ENCODE measurements at regions not wholly inside any gene's neighbourhood (a gene's known extent, or its start where the extent isn't known, plus 50 kb on each side); places are given as distances from the start of the nearest gene placed in this dataset.
A peak's percentile ranks its signal among the peaks of the same experiment; 100 is the strongest.

DNA sequence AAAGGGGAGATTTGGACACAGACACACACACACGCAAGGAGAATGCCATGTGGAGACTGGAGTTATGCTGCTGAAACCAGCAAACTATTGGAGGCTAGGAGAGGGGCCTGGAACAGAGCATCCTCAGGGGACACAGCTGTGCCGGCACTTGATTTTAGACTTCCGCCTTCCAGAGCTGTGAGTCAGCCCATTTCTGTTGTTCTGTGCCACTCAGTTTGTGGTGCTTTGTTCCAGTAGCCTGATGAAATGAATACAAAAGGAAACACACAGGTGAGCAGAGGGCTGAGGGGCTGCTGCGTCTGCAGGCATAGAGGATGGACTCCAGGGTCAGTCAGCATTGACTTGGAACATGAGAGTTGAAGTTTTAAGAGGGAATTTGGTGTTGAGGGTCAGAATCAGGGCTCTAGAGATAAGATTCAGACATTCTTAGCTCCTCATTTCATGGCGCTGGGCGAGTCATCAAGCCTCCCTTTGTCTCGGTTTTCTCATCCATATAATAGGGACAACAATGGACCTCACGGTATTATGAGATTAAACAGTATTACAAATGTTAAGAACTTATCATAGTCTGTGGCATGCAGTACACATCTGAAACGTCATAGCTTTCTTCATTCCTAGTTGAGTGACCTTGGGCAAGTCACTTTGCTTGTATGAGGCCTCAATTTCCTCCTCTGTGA is 191.0 kb downstream of the MIAT start:
- no peak overlapping the region for H3K4me2 ChIP-seq (ENCODE audit: low read length)
- no peaks in the 10 kb centered on the region for H3K9me3 ChIP-seq (replicated peaks; ENCODE audit: low read length)
- H3K9ac ChIP-seq (ENCODE audit: low read depth, low read length): no peak overlapping the region
- H3K36me3 ChIP-seq (ENCODE audit: insufficient read depth, low read length): no peaks in the 10 kb centered on the region
- H3K4me1 ChIP-seq (ENCODE audit: control insufficient read depth, insufficient read depth, low read length): no peaks in the 10 kb centered on the region
- no peak overlapping the region for H3K4me3 ChIP-seq (ENCODE audit: low read length)
- H3K27me3 ChIP-seq (ENCODE audit: control insufficient read depth, insufficient read depth, low read length): peaks cover 15% of the 10 kb centered on the region

GRCh38 chr22:26849575-26849974 is 192.2 kb downstream of the MIAT start:
- Histone ChIP-seq H3K9me3 (replicated peaks; ENCODE audit: low read length) (no peaks in the 10 kb centered on the region), H3K4me1 (ENCODE audit: control insufficient read depth, insufficient read depth, low read length) (no peaks in the 10 kb centered on the region), H3K36me3 (ENCODE audit: insufficient read depth, low read length) (no peaks in the 10 kb centered on the region)

DNA sequence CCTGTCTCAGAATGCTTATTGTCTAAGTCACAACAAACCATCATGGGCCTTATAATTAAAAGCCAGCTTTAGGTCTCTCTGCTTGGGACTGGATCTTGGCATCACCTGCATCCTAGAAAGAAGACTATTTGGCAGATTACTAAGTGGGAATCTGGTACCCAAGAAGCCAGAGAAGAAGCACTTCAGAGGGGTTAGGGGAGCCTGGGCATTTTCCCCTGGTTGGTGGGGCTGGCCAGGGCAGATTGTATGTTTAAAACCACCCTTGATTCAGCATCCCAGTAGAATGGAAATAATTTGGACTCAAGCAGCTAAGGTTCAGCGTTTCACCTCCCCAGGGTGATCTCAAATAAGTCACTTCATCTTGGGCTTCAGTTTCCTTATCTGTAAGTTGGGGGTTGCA is 193.7 kb downstream of the MIAT start:
- Histone ChIP-seq H3K4me1 (ENCODE audit: control insufficient read depth, insufficient read depth, low read length) (no peaks in the 10 kb centered on the region), H3K27me3 (ENCODE audit: control insufficient read depth, insufficient read depth, low read length) (peaks cover 26% of the 10 kb centered on the region), H3K4me3 (ENCODE audit: low read length) (no peak overlapping the region), H3K4me2 (ENCODE audit: low read length) (no peak overlapping the region), H3K9me3 (replicated peaks; ENCODE audit: low read length) (no peaks in the 10 kb centered on the region), H3K36me3 (ENCODE audit: insufficient read depth, low read length) (no peaks in the 10 kb centered on the region), H3K9ac (ENCODE audit: low read depth, low read length) (no peak overlapping the region)

More at GRCh38 chr22:26849575-26849974, 192.2 kb downstream of the MIAT start:
- Histone ChIP-seq H3K4me3 (ENCODE audit: low read length) (no peak overlapping the region), H3K4me2 (ENCODE audit: low read length) (no peak overlapping the region), H3K27me3 (ENCODE audit: control insufficient read depth, insufficient read depth, low read length) (peaks cover 25% of the 10 kb centered on the region), H3K9ac (ENCODE audit: low read depth, low read length) (no peak overlapping the region)

- H3K4me3 ChIP-seq (ENCODE audit: low read length): no peak overlapping the region
- no peak overlapping the region for H3K9ac ChIP-seq (ENCODE audit: low read depth, low read length)
- H3K27me3 ChIP-seq (ENCODE audit: control insufficient read depth, insufficient read depth, low read length): peaks cover 37% of the 10 kb centered on the region
- H3K9me3 ChIP-seq (replicated peaks; ENCODE audit: low read length): no peaks in the 10 kb centered on the region
- no peaks in the 10 kb centered on the region for H3K36me3 ChIP-seq (ENCODE audit: insufficient read depth, low read length)
- no peaks in the 10 kb centered on the region for H3K4me1 ChIP-seq (ENCODE audit: control insufficient read depth, insufficient read depth, low read length)
- no peak overlapping the region for H3K4me2 ChIP-seq (ENCODE audit: low read length)
Measured at GRCh38 chr22:26852176-26852575, 194.8 kb downstream of the MIAT start.

DNA sequence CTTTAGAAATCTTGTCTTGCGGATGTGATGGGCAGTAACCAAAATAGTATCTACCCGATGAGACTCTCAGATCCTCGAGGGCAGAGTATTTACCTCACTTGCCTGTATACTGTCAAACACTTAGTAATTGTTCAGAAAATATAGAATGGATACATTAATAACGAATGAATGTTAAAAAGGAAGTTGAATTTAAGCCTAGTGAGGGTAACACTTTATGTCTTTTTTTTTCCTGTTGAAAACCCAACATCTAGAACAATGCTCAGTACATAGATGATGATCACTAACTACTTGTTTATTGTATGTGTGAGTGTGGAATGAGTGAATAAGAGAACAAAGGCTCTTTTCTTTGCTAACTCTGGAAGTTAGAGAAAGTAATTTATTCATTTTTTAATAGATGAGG is 195.7 kb downstream of the MIAT start:
- Histone ChIP-seq H3K36me3 (ENCODE audit: insufficient read depth, low read length) (no peaks in the 10 kb centered on the region), H3K9me3 (replicated peaks; ENCODE audit: low read length) (no peaks in the 10 kb centered on the region), H3K4me2 (ENCODE audit: low read length) (no peak overlapping the region), H3K27me3 (ENCODE audit: control insufficient read depth, insufficient read depth, low read length) (peaks cover 45% of the 10 kb centered on the region), H3K9ac (ENCODE audit: low read depth, low read length) (no peak overlapping the region), H3K4me3 (ENCODE audit: low read length) (no peak overlapping the region), H3K4me1 (ENCODE audit: control insufficient read depth, insufficient read depth, low read length) (no peaks in the 10 kb centered on the region)

DNA sequence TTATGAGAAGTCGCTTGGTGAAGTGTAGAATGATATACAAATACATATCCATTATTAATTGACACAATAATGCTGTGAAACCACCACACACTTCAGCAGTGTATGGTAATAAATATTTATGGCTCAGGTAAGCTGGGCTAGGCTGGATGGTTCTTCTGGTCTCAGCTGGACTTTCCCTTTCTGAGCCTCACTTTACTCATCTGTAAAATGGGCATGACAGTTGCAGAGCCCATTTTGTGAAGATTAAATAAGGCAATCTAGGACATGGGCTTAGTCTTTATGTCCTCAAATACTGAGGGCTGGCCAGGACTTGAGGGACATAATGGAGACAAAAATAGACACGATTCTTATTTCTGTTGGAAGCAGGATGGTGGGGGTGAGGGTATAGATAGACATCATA is 196.1 kb downstream of the MIAT start:
- no peak overlapping the region for H3K4me3 ChIP-seq (ENCODE audit: low read length)
- no peaks in the 10 kb centered on the region for H3K4me1 ChIP-seq (ENCODE audit: control insufficient read depth, insufficient read depth, low read length)
- peaks cover 47% of the 10 kb centered on the region for H3K27me3 ChIP-seq (ENCODE audit: control insufficient read depth, insufficient read depth, low read length)
- no peak overlapping the region for H3K4me2 ChIP-seq (ENCODE audit: low read length)
- H3K36me3 ChIP-seq (ENCODE audit: insufficient read depth, low read length): no peaks in the 10 kb centered on the region
- no peak overlapping the region for H3K9ac ChIP-seq (ENCODE audit: low read depth, low read length)
- H3K9me3 ChIP-seq (replicated peaks; ENCODE audit: low read length): no peaks in the 10 kb centered on the region

DNA sequence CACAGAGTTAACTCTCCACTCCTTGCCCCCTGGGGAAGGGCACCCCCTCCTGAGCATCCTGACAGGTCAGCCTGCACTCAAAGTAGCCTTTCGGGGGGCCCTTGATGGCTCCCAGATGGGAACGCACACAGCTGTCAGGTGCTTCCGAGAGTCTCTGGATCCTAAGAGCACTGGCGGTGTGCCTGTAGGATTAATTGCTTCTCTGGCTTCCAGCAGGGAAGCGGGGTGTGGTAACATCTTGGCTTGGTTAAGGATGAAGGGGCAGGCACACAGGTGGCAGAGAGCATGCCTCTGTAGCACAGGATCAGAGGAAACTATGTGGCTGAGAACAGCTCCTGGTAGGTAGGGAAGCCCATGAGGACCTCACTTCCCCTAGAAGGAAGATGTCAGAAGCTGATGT is 199.8 kb downstream of the MIAT start:
- no peak overlapping the region for H3K4me2 ChIP-seq (ENCODE audit: low read length)
- H3K9me3 ChIP-seq (replicated peaks; ENCODE audit: low read length): peaks cover 4% of the 10 kb centered on the region
- H3K9ac ChIP-seq (ENCODE audit: low read depth, low read length): no peak overlapping the region
- no peaks in the 10 kb centered on the region for H3K4me1 ChIP-seq (ENCODE audit: control insufficient read depth, insufficient read depth, low read length)
- no peaks in the 10 kb centered on the region for H3K36me3 ChIP-seq (ENCODE audit: insufficient read depth, low read length)
- no peak overlapping the region for H3K4me3 ChIP-seq (ENCODE audit: low read length)
- H3K27me3 ChIP-seq (ENCODE audit: control insufficient read depth, insufficient read depth, low read length): peaks cover 46% of the 10 kb centered on the region

GRCh38 chr22:26860301-26860700 is 202.9 kb downstream of the MIAT start:
- Histone ChIP-seq H3K4me1 (ENCODE audit: control insufficient read depth, insufficient read depth, low read length) (no peaks in the 10 kb centered on the region), H3K36me3 (ENCODE audit: insufficient read depth, low read length) (no peaks in the 10 kb centered on the region), H3K9me3 (replicated peaks; ENCODE audit: low read length) (peaks cover 4% of the 10 kb centered on the region), H3K27me3 (ENCODE audit: control insufficient read depth, insufficient read depth, low read length) (peaks cover 36% of the 10 kb centered on the region), H3K4me3 (ENCODE audit: low read length) (no peak overlapping the region), H3K9ac (ENCODE audit: low read depth, low read length) (no peak overlapping the region), H3K4me2 (ENCODE audit: low read length) (no peak overlapping the region)

DNA sequence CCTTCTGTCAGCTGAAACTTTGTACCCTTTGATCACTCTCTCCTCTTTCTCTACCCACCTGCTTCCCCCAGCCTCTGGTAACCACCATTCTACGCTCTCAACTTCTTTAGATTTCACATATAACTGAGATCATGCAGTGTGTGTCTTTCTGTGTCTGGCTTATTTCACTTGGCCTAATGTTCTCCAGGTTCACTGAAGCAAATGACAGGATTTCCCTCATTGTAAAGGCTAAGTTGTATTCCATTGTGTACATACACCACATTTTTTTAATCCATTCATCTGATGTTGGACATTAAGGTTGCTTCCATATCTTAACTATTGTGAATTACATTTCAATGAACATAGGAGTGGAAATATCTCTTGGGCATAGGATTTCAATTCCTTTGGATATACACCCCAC is 207.6 kb downstream of the MIAT start:
- peaks cover 4% of the 10 kb centered on the region for H3K9me3 ChIP-seq (replicated peaks; ENCODE audit: low read length)
- no peaks in the 10 kb centered on the region for H3K4me1 ChIP-seq (ENCODE audit: control insufficient read depth, insufficient read depth, low read length)
- no peak overlapping the region for H3K4me3 ChIP-seq (ENCODE audit: low read length)
- H3K36me3 ChIP-seq (ENCODE audit: insufficient read depth, low read length): no peaks in the 10 kb centered on the region
- no peak overlapping the region for H3K9ac ChIP-seq (ENCODE audit: low read depth, low read length)
- H3K27me3 ChIP-seq (ENCODE audit: control insufficient read depth, insufficient read depth, low read length): peaks cover 12% of the 10 kb centered on the region
- no peak overlapping the region for H3K4me2 ChIP-seq (ENCODE audit: low read length)

- Histone ChIP-seq H3K27me3 (ENCODE audit: control insufficient read depth, insufficient read depth, low read length) (no peaks in the 10 kb centered on the region), H3K4me2 (ENCODE audit: low read length) (no peak overlapping the region), H3K4me3 (ENCODE audit: low read length) (no peak overlapping the region), H3K9me3 (replicated peaks; ENCODE audit: low read length) (no peaks in the 10 kb centered on the region), H3K9ac (ENCODE audit: low read depth, low read length) (no peak overlapping the region), H3K4me1 (ENCODE audit: control insufficient read depth, insufficient read depth, low read length) (peaks cover 28% of the 10 kb centered on the region), H3K36me3 (ENCODE audit: insufficient read depth, low read length) (no peaks in the 10 kb centered on the region)
Measured at GRCh38 chr22:26883393-26883792, 226.0 kb downstream of the MIAT start.

DNA sequence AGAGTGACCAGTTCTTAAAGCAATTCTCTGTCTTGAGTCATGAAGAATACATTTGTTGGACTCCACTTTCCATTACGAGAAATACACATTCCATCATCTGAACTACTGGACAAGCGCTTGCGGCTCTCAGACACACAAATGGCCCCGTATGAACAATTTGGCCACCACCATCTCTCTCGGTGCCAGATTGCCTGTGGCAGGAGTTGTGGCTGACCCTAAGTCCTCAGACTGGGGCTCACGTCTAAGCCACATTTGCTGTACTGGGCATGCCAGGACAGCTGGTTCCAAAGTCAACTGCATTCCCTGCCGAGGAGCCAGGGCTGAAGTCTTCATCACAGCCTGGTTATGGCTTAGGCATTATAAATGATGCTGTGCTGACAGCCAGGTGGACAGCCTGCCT is 227.5 kb downstream of the MIAT start:
- Histone ChIP-seq H3K4me3 (ENCODE audit: low read length) (no peak overlapping the region), H3K9ac (ENCODE audit: low read depth, low read length) (no peak overlapping the region), H3K36me3 (ENCODE audit: insufficient read depth, low read length) (no peaks in the 10 kb centered on the region), H3K27me3 (ENCODE audit: control insufficient read depth, insufficient read depth, low read length) (no peaks in the 10 kb centered on the region), H3K4me1 (ENCODE audit: control insufficient read depth, insufficient read depth, low read length) (peaks cover 33% of the 10 kb centered on the region), H3K9me3 (replicated peaks; ENCODE audit: low read length) (no peaks in the 10 kb centered on the region), H3K4me2 (ENCODE audit: low read length) (no peak overlapping the region)

DNA sequence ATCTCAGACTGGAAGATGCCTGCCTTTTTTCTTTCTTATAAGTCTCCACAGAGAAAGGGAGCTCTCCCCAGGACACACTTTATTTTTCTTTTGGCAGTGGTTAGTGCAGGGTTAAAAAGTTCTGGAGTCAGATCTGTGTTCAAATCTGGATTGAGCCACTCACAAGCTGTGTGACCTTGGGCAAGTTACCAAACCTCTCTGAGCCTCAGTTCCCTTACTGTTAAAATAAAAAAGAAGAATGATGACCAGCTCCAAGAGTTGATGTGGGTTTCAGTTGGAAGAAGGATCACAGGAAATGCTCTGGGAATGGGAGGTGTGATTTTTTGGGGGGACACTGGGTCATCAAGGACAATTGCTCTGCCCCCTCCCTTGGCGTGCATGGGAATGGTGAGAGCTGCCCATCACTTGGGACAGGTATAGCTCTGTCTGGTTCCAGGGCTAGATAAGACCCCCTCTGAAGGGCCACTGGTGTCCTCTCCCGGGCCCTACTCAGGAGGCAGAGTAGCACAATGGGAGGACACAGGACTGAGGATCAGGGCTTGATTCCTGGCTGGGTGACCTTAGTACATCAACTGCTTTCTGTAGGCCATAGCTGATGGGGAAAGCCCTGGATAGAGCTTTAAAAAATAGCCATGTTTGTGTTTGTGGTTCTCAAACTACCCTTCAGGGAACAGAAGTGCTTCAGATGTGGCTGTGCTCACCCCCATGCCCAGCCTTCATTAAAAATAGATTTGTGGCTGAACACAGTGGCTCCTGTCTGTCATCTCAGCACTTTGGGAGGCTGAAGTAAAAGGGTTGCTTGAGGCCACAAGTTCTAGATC is 228.3 kb downstream of the MIAT start:
- Histone ChIP-seq H3K27me3 (ENCODE audit: control insufficient read depth, insufficient read depth, low read length) (no peaks in the 10 kb centered on the region), H3K9me3 (replicated peaks; ENCODE audit: low read length) (no peaks in the 10 kb centered on the region), H3K4me1 (ENCODE audit: control insufficient read depth, insufficient read depth, low read length) (peaks cover 33% of the 10 kb centered on the region), H3K36me3 (ENCODE audit: insufficient read depth, low read length) (no peaks in the 10 kb centered on the region), H3K9ac (ENCODE audit: low read depth, low read length) (peak overlapping the region; percentile 21), H3K4me3 (ENCODE audit: low read length) (no peak overlapping the region), H3K4me2 (ENCODE audit: low read length) (no peak overlapping the region)

All from skeletal muscle satellite cell (primary cell).